ENCODE measurements at regions not wholly inside any gene's neighbourhood (a gene's known extent, or its start where the extent isn't known, plus 50 kb on each side); places are given as distances from the start of the nearest gene placed in this dataset.

GRCh38 chr20:58162986-58163385, 65.5 kb downstream of the ANKRD60 start:
- no peak for DNase-seq

GRCh38 chr20:58161192-58161591, 67.3 kb downstream of the ANKRD60 start:
- no peak for DNase-seq

GRCh38 chr20:58160451-58161061, 67.9 kb downstream of the ANKRD60 start:
- DNase-seq: no peak

- no peak for DNase-seq
These were observed 73.1 kb downstream of the ANKRD60 start for GRCh38 chr20:58155148-58155925.

- no peak for DNase-seq
These were observed 74.3 kb downstream of the ANKRD60 start for GRCh38 chr20:58154113-58154512.

- no peak for DNase-seq
These were observed 75.3 kb downstream of the ANKRD60 start for GRCh38 chr20:58153121-58153520.

- DNase-seq: no peak
These were observed 77.7 kb downstream of the ANKRD60 start for GRCh38 chr20:58150772-58151171.

GRCh38 chr20:58149437-58150091, 78.9 kb downstream of the ANKRD60 start:
- DNase-seq: no peak

- no peak for DNase-seq
These were observed 79.6 kb downstream of the ANKRD60 start for GRCh38 chr20:58148891-58149290.

GRCh38 chr20:58147628-58148370, 80.7 kb downstream of the ANKRD60 start:
- no peak for DNase-seq

GRCh38 chr20:58146746-58147140, 81.7 kb downstream of the ANKRD60 start:
- DNase-seq: no peak

- no peak for DNase-seq
These were observed 82.2 kb downstream of the ANKRD60 start for GRCh38 chr20:58146081-58146745.

- no peak for DNase-seq
These were observed 82.9 kb downstream of the ANKRD60 start for GRCh38 chr20:58145506-58146080.

GRCh38 chr20:58144096-58144495, 84.4 kb downstream of the ANKRD60 start:
- DNase-seq: no peak

- no peak for DNase-seq
These were observed 84.9 kb downstream of the ANKRD60 start for GRCh38 chr20:58143531-58143930.

- no peak for DNase-seq
These were observed 85.6 kb downstream of the ANKRD60 start for GRCh38 chr20:58142843-58143185.

GRCh38 chr20:58141971-58142842, 86.2 kb downstream of the ANKRD60 start:
- no peak for DNase-seq

GRCh38 chr20:58141496-58141895, 87.0 kb downstream of the ANKRD60 start:
- DNase-seq: no peak

- DNase-seq: no peak
These were observed 87.5 kb downstream of the ANKRD60 start for GRCh38 chr20:58140787-58141425.

GRCh38 chr20:58139849-58140786, 88.3 kb downstream of the ANKRD60 start:
- no peak for DNase-seq

All from stimulated activated CD4-positive, alpha-beta T cell treated with anti-CD3 and anti-CD28 coated beads, Interleukin-1b, Interleukin-23, amount 100 ng/mL, for 48 hours (primary cell).